AG09309 (cell line): ENCODE measurements at regions not wholly inside any gene's neighbourhood (a gene's known extent, or its start where the extent isn't known, plus 50 kb on each side); places are given as distances from the start of the nearest gene placed in this dataset.

Source experiments
- DNase-seq: peaks from one replicate; pipeline ENCODE4 v3.0.0-alpha.2; 2010; ENCODE audit warnings: low read depth
- H3K4me3 ChIP-seq: 2 replicates; pipeline ENCODE4 v1.5.1; 2011; ENCODE audit warnings: mild to moderate bottlenecking, low read depth, low read length, moderate library complexity; ENCODE audit not compliant: control insufficient read depth
- CTCF ChIP-seq: IDR thresholded peaks from 2 replicates; pipeline ENCODE4 v1.5.1; 2011; ENCODE audit warnings: mild to moderate bottlenecking, low read depth, low read length, inconsistent platforms; ENCODE audit not compliant: insufficient read depth, control insufficient read depth; ENCODE audit errors: missing control alignments

GRCh38 chr6:155916846-155917624 lies 461.4 kb upstream of the NOX3 start:
- no peak overlapping the region for H3K4me3 ChIP-seq
- DNase-seq = no peak
- no peak for TF ChIP-seq CTCF

GRCh38 chr6:155915651-155916050 lies 460.0 kb upstream of the NOX3 start:
- no peak for DNase-seq
- H3K4me3 ChIP-seq = no peak overlapping the region
- TF ChIP-seq CTCF = no peak

- TF ChIP-seq CTCF = no peak
- DNase-seq = no peak
- H3K4me3 ChIP-seq = no peak overlapping the region
Measured at GRCh38 chr6:155913816-155914215, 458.2 kb upstream of the NOX3 start.

- H3K4me3 ChIP-seq = no peak overlapping the region
- no peak for DNase-seq
- no peak for TF ChIP-seq CTCF
Measured at GRCh38 chr6:155909710-155910109, 454.1 kb upstream of the NOX3 start.

GRCh38 chr6:155895641-155896040 lies 440.0 kb upstream of the NOX3 start:
- TF ChIP-seq CTCF = no peak
- DNase-seq = no peak
- no peak overlapping the region for H3K4me3 ChIP-seq

- no peak overlapping the region for H3K4me3 ChIP-seq
- TF ChIP-seq CTCF = no peak
- DNase-seq = no peak
Measured at GRCh38 chr6:155894758-155895157, 439.1 kb upstream of the NOX3 start.
